IMR-90 (cell line): ENCODE measurements at regions not wholly inside any gene's neighbourhood (a gene's known extent, or its start where the extent isn't known, plus 50 kb on each side); places are given as distances from the start of the nearest gene placed in this dataset.

Source experiments
- BHLHE40 ChIP-seq: fragments of 150-350 bp; IDR thresholded peaks from 2 replicates; pipeline ENCODE4 v1.6.1; 2016; ENCODE audit warnings: mild to moderate bottlenecking, low read depth, low read length
- CHD1 ChIP-seq: IDR thresholded peaks from 2 replicates; pipeline ENCODE4 v1.6.1; 2012; ENCODE audit warnings: low read depth, low read length, improper control_type of control experiment
- ELK1 ChIP-seq: fragments of 150-350 bp; IDR thresholded peaks from 2 replicates; pipeline ENCODE4 v1.6.1; 2016; ENCODE audit warnings: low read depth, mild to moderate bottlenecking, low read length, moderate library complexity, borderline replicate concordance
- FOS ChIP-seq: fragments of 150-350 bp; IDR thresholded peaks from 2 replicates; pipeline ENCODE4 v1.6.1; 2016; ENCODE audit warnings: low read depth, low read length
- MAFK ChIP-seq: IDR thresholded peaks from 2 replicates; pipeline ENCODE4 v1.6.1; 2012; ENCODE audit warnings: low read depth, low read length, improper control_type of control experiment
- MXI1 ChIP-seq: IDR thresholded peaks from 2 replicates; pipeline ENCODE4 v1.6.1; 2012; ENCODE audit warnings: low read depth, mild to moderate bottlenecking, low read length, moderate library complexity, borderline replicate concordance
- POLR2A ChIP-seq: IDR thresholded peaks from 2 replicates; pipeline ENCODE4 v1.6.1; 2012; ENCODE audit warnings: mild to moderate bottlenecking, low read depth, low read length
- RAD21 ChIP-seq: IDR thresholded peaks from 2 replicates; pipeline ENCODE4 v1.6.1; 2012; ENCODE audit warnings: low read length, improper control_type of control experiment
- RCOR1 ChIP-seq: IDR thresholded peaks from 2 replicates; pipeline ENCODE4 v1.6.1; 2012; ENCODE audit warnings: mild to moderate bottlenecking, low read length, improper control_type of control experiment; ENCODE audit not compliant: insufficient replicate concordance
- RFX5 ChIP-seq: IDR thresholded peaks from 2 replicates; pipeline ENCODE4 v1.8.0; 2012; ENCODE audit warnings: low read depth, mild to moderate bottlenecking, low read length, moderate library complexity
- SMC3 ChIP-seq: fragments of 150-350 bp; IDR thresholded peaks from 2 replicates; pipeline ENCODE4 v1.6.1; 2016; ENCODE audit warnings: low read depth, mild to moderate bottlenecking, antibody characterized with exemption, low read length, moderate library complexity
- TF ChIP-seq, protein P1 (sequence below): conservative IDR thresholded peaks from 2 replicates; pipeline ENCODE4 v1.5.1; 2012; ENCODE audit warnings: mild to moderate bottlenecking, low read depth, low read length, improper control_type of control experiment
- TF ChIP-seq, protein P2 (sequence below): fragments of 150-350 bp; IDR thresholded peaks from 2 replicates; pipeline ENCODE4 v1.6.1; 2017; ENCODE audit warnings: mild to moderate bottlenecking, antibody characterized with exemption, low read length, low read depth

GRCh38 chr3:117963858-117964257 is 1070.8 kb downstream of the IGSF11 start:
- no peak for TF ChIP-seq FOS
- TF ChIP-seq, protein P1, sequence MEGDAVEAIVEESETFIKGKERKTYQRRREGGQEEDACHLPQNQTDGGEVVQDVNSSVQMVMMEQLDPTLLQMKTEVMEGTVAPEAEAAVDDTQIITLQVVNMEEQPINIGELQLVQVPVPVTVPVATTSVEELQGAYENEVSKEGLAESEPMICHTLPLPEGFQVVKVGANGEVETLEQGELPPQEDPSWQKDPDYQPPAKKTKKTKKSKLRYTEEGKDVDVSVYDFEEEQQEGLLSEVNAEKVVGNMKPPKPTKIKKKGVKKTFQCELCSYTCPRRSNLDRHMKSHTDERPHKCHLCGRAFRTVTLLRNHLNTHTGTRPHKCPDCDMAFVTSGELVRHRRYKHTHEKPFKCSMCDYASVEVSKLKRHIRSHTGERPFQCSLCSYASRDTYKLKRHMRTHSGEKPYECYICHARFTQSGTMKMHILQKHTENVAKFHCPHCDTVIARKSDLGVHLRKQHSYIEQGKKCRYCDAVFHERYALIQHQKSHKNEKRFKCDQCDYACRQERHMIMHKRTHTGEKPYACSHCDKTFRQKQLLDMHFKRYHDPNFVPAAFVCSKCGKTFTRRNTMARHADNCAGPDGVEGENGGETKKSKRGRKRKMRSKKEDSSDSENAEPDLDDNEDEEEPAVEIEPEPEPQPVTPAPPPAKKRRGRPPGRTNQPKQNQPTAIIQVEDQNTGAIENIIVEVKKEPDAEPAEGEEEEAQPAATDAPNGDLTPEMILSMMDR: no peak
- no peak for TF ChIP-seq POLR2A
- no peak for TF ChIP-seq SMC3
- TF ChIP-seq ELK1: no peak
- TF ChIP-seq RFX5: no peak
- TF ChIP-seq RAD21: no peak
- TF ChIP-seq, protein P2, sequence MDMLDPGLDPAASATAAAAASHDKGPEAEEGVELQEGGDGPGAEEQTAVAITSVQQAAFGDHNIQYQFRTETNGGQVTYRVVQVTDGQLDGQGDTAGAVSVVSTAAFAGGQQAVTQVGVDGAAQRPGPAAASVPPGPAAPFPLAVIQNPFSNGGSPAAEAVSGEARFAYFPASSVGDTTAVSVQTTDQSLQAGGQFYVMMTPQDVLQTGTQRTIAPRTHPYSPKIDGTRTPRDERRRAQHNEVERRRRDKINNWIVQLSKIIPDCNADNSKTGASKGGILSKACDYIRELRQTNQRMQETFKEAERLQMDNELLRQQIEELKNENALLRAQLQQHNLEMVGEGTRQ: no peak
- no peak for TF ChIP-seq MAFK
- TF ChIP-seq BHLHE40: no peak
- TF ChIP-seq MXI1: no peak
- no peak for TF ChIP-seq RCOR1
- TF ChIP-seq CHD1: no peak
